HG03097 (cell line): ENCODE measurements at regions not wholly inside any gene's neighbourhood (a gene's known extent, or its start where the extent isn't known, plus 50 kb on each side); places are given as distances from the start of the nearest gene placed in this dataset.

Experiments used
- ATAC-seq: cut with Tn5 transposase; IDR thresholded peaks from one replicate; pipeline ENCODE4 v1.9.1; 2021; ENCODE audit not compliant: unreplicated experiment, low FRiP score

DNA sequence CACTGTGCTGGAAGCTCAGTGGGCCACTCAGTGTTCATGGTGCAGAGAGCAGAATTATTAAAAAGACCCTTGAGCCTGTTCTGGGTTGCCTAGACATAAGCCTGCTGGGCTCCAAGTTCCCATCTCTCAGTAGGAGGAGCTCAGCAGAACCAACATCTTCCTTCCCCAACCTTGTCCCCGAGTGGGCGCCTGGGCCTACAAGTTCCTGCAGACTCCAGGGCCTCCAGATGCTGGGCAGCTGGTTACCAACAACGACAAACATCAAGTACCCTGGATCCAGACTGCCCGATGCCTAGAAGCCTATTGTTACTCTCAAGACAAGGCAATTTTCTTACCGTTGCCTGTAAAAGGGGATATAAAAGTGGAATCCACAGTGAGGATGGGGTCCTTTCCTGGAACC is 214.2 kb downstream of the HAUS1 start:
- no peak for ATAC-seq

DNA sequence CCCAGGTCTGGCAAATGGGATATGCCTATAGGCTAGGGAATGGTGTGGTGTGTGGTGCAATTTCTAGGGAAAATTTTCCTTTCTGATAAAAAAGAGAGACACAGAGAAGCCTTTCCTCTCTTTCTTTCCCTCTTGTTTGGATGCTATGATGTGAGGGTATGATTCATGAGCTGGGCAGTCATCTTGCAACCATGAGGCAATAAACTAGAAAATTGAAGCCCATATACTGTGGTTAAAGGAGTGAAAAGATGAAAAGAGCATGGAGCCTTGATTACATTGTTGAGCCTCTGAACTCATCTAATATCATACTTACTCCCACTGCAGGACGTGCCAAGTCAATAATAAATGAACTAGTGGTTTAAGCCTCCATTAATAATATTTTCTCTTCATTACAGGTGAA is 215.6 kb downstream of the HAUS1 start:
- ATAC-seq: no peak

DNA sequence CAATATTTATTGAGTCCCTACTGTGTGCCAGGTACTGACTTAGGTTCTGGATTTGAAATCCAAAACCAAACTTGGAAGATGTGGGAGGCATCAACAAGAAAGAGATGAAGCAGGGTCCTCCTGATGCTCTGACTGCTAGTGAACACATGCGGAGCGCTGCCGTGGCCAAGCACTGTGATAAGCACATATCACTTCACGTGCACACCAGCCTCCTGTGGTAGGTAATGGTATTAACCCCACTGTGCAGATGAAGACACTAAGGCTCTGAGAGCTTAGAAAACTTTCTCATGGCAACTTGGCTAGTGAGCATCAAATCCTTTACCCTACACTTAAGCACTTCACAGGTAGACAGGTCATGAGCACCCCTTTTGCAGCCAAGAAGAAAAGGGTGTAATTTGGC is 216.1 kb downstream of the HAUS1 start:
- no peak for ATAC-seq

GRCh38 chr18:46320928-46321711 is 216.9 kb downstream of the HAUS1 start:
- no peak for ATAC-seq

GRCh38 chr18:46321955-46322354 is 217.8 kb downstream of the HAUS1 start:
- no peak for ATAC-seq

DNA sequence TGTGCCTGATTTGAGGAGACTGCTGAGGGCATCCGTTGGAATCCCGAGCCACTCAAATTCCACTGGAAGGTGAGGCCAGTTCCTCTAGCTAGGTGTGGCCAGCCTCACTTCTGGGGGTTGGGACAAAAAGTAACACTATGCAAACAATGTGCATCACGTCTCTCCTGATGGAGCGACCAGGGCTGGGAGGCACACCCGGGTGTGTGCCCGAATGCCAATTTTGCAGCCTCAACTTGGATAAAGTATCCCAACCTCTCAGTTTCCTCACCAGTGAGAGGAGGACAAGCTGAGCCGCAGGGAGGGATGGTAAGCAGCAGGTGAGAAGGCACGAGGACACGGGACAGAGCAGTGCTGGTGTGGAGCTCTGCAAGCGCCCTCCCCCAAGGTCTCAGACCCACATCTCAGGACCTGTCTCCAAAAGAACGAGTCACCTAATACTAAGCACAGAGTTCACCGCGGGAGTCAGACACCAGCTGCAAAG is 218.3 kb downstream of the HAUS1 start:
- no peak for ATAC-seq

- no peak for ATAC-seq
Measured at GRCh38 chr18:46322941-46323340, 218.8 kb downstream of the HAUS1 start.

GRCh38 chr18:46324087-46324955 is 220.1 kb downstream of the HAUS1 start:
- no peak for ATAC-seq

DNA sequence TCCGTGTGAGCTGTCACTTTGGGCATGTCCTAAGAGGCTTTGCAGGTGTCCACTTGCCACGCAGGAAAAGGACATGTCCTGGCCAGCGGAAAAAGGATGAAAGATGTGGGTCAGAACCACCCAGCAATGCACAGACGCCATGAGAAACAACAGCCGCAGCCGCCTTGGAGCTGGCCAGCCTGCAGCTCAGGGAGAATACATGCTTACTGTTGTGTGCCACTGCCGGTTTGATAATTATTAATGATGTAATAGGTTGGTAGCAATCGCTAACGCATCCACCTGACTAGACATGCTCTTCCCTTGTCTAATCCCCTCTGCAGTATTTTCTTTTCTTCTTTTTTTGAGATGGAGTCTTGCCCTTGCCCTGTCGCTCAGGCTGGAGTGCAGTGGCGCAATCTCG is 221.7 kb downstream of the HAUS1 start:
- no peak for ATAC-seq

DNA sequence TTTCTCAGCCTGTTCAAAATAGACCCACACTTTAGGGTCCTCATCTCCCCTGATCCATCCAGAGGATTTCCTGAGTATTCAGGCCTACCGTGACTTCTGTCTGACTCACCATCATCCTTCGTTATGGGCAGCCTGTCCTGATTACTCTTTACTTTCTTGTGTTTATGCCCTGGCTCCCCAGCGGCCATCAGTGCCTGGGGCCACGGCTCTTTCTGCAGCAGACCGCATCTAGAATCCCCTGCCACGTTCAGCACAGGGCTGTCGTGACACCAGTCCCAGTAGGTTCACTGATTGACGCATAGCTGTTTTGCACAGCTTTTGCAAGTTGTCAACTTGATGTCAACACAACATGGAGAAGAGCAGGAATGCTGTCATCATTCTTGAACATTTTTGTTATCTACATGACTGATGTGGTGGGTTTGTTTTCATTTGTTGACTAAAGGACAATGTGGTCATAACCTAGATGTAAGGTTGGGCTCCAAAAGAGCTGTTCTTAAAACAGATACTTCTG is 225.6 kb downstream of the HAUS1 start:
- no peak for ATAC-seq

DNA sequence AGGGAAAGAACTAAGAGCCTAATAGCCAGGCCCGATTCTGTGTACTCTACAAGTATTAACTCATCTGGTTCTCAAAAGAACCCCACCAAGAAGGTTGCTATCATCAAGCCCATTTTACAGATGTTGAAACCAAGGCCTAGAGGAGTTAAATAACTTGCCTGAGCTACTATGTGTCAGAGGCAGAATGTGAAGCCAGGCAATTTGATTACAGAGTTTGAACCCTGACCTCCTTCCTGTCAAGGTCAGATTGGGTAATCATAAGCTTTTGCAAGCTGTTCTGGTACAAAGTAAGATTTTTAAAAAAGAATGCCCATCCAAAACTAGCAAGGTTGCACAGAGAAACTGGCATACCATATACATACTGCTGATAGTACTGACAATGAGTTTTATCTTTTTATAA is 227.1 kb downstream of the HAUS1 start:
- ATAC-seq: no peak

- no peak for ATAC-seq
Measured at GRCh38 chr18:46332286-46332801, 228.2 kb downstream of the HAUS1 start.

- no peak for ATAC-seq
Measured at GRCh38 chr18:46332921-46333341, 228.7 kb downstream of the HAUS1 start.

DNA sequence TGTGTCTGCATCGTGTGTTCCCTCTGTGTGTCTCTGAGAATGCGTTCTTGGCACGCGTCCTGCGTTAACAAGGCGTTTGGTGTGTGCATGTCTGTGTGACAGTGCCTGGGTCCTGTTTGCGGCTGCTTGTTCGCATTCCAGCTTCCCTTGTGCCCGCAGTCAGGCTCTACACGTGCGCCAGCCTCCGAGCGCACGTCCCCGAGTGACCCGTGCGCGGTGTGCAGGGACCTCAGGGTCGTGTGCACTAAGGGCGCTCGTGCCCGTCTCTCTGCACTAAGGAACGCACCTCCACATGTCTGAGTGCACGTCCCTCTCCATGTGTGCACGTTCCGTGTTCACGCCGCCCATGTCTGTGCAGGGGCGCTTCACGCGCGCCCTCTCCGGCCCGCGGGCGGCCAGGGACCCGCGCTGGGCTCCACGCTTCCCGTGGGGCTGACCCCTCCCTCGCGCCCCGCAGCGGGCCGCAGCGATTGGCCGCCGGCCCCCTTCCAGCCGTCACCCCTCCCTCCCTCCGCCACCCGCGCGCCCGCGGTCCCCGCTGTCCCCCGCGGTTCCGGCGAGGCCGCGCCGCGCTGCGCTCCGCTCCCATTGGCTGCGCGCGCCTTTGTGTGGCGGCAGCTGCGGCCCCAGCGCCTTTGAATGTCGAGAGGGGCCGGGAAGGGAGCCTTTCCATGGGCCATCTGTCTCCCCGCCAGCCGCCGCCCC is 229.4 kb downstream of the HAUS1 start:
- no peak for ATAC-seq

- no peak for ATAC-seq
Measured at GRCh38 chr18:46334868-46335281, 230.7 kb downstream of the HAUS1 start.

- no peak for ATAC-seq
Measured at GRCh38 chr18:46335534-46336101, 231.4 kb downstream of the HAUS1 start.

DNA sequence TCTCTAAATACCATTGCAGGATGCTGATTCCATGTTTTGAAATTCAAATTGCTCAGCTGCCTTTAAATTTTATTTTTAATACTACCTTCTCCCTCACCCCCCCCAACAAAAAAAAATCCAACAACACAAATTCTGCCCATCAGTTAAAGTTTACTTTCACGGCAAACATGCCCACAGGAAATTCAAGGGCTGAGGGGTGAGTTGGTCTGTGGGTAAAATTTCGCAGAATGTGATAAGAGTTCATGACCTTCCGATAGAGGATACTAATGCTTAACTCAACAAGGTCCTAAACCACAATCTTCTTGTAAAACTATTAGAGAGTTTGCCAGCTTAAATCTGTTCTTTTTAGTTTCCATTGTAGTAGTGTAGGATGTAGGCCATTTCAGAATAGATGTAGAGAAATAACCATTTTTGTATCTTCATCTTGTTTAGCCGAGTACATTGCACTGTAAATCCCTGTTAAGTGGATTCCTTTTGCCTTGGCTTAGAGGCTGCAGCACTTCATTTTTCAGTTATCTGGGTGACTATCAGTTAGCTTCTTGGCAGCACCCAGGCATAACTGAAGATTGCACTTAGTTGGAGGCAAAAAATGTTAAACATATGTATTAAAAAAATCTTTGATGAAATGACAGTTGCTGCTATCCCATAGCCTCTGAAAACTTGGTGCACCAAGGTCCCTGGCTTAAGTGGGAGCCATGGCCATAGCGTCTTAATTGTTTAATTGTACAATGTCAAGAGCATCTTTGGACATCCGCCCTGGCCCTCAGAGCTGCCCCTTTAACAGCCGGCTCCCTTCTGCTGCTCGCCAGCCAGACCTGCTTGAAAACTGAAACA is 232.3 kb downstream of the HAUS1 start:
- no peak for ATAC-seq

- ATAC-seq: no peak
Measured at GRCh38 chr18:46337271-46337670, 233.1 kb downstream of the HAUS1 start.

DNA sequence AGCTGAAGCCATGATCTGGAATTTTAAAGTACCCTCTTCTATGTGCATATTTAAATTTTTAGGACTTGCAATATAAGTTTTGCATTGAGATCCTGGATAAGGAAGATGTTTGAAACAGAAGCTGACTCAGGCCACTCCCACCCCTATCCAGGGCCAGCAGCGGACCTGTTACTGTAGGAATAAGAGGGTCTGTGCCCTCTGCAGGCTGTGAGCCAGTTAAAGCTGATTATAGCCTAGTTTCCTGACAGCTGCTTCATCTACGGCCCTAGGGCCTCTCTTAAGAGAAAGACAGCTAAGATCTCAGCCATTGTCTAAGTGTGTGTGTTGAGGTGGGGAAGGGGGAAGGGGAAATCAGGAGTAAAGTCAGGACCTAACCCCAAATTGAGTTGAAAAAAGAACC is 234.0 kb downstream of the HAUS1 start:
- no peak for ATAC-seq
